Astrocyte (in vitro differentiated cells and primary cell): ENCODE measurements at regions not wholly inside any gene's neighbourhood (a gene's known extent, or its start where the extent isn't known, plus 50 kb on each side); places are given as distances from the start of the nearest gene placed in this dataset.

Experiments
- CTCF ChIP-seq: IDR thresholded peaks from 2 replicates; pipeline ENCODE4 v1.5.1; 2011; ENCODE audit warnings: low read depth, mild to moderate bottlenecking, inconsistent platforms, low read length, moderate library complexity; ENCODE audit not compliant: insufficient read depth
- EZH2 ChIP-seq: IDR thresholded peaks from 2 replicates; pipeline ENCODE4 v1.6.1; 2012; ENCODE audit warnings: mild to moderate bottlenecking, low read length, inconsistent platforms; ENCODE audit not compliant: insufficient read depth

GRCh38 chr17:70713694-70714093 lies 544.4 kb downstream of the KCNJ2 start:
- no peak for TF ChIP-seq CTCF
- no peak for TF ChIP-seq EZH2
